BJ (cell line): ENCODE measurements at regions not wholly inside any gene's neighbourhood (a gene's known extent, or its start where the extent isn't known, plus 50 kb on each side); places are given as distances from the start of the nearest gene placed in this dataset.

ENCODE experiments used
- CTCF ChIA-PET: fragments of 350-600 bp; formaldehyde crosslinking; extraction: SDS; loops from one replicate; lab custom pipeline; 2021; ENCODE audit warnings: antibody characterized with exemption, inconsistent platforms; lab: Yijun Ruan, JAX
- POLR2A ChIA-PET: fragments of 300-600 bp; sonication (Branson Sonifier 250); formaldehyde crosslinking; extraction: SDS; loops from one replicate; lab custom pipeline; 2021; ENCODE audit warnings: antibody characterized with exemption; lab: Charles Lee
- DNase-seq: peaks from one replicate; pipeline ENCODE4 v3.0.0-alpha.2; 2011; ENCODE audit warnings: low read depth
- H3K27me3 ChIP-seq: 2 replicates; pipeline ENCODE4 v1.6.0; 2011; ENCODE audit warnings: low read length; ENCODE audit not compliant: control insufficient read depth, insufficient read depth
- H3K36me3 ChIP-seq: 2 replicates; pipeline ENCODE4 v1.5.1; 2011; ENCODE audit warnings: low read length; ENCODE audit not compliant: control insufficient read depth, insufficient read depth
- H3K4me3 ChIP-seq: 2 replicates; pipeline ENCODE4 v1.5.1; 2011; ENCODE audit warnings: low read depth, mild to moderate bottlenecking, control low read depth, low read length
- CTCF ChIP-seq: IDR thresholded peaks from 2 replicates; pipeline ENCODE4 v1.5.1; 2011; ENCODE audit warnings: low read depth, mild to moderate bottlenecking, control low read depth, inconsistent platforms, low read length, moderate library complexity; ENCODE audit not compliant: insufficient read depth

- DNase-seq, result no peak
- no peak overlapping the region for H3K4me3 ChIP-seq
- CTCF ChIA-PET, result no interaction called here
- no peak for TF ChIP-seq CTCF
- H3K36me3 ChIP-seq, result no peaks in the 10 kb centered on the region
- POLR2A ChIA-PET, result no interaction called here
- H3K27me3 ChIP-seq, result no peaks in the 10 kb centered on the region
Observed at GRCh38 chr13:60716313-60716712, 319.3 kb downstream of the TDRD3 start.

- TF ChIP-seq CTCF, result no peak
- H3K36me3 ChIP-seq, result no peaks in the 10 kb centered on the region
- CTCF ChIA-PET, result no interaction called here
- DNase-seq, result no peak
- no peaks in the 10 kb centered on the region for H3K27me3 ChIP-seq
- POLR2A ChIA-PET, result no interaction called here
- no peak overlapping the region for H3K4me3 ChIP-seq
Observed at GRCh38 chr13:60707878-60708277, 310.9 kb downstream of the TDRD3 start.

DNA sequence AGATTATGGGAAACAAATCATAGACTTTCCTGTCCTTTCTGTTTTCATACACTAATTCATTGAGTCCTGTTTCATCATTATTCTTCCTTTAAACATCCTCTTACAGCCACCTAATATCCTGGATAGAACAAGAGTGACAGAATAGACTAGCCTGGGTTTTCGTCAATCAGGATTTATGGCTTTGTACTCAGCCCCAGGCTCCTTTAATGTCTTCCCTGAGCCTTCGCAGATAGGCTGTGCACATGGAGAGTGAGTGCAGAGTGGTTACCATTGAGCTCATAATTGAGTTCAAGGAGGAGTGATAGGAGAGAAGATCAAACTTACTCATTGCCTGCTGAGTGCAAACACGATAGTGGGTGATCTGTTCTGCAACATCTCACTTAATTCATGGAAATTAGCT, 304.9 kb downstream of the TDRD3 start:
- ChIA-PET POLR2A (no interaction called here), CTCF (no interaction called here)
- H3K4me3 ChIP-seq, result no peak overlapping the region
- no peak for DNase-seq
- TF ChIP-seq CTCF, result no peak
- H3K36me3 ChIP-seq, result no peaks in the 10 kb centered on the region
- no peaks in the 10 kb centered on the region for H3K27me3 ChIP-seq

DNA sequence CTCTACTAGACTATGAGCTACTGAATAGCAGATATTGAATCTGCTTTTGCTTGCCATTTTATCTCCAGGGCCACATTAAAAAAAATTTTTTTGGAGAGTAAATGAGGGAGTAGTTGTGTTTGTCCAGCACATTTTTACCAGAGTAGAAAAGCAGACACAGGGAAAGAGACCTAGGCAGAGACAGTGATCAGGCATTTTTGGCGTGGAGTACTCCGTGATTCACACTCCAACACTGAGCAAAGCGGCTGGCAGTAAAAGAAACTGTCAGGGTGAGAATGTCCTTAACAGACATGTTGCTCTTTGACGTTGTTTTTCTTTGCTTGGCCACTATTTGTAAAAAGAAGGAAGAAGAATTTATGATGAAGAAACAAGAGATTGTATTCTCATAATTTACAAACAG, 304.0 kb downstream of the TDRD3 start:
- CTCF ChIA-PET, result no interaction called here
- TF ChIP-seq CTCF, result no peak
- DNase-seq, result no peak
- POLR2A ChIA-PET, result no interaction called here
- Histone ChIP-seq H3K4me3 (no peak overlapping the region), H3K27me3 (no peaks in the 10 kb centered on the region), H3K36me3 (no peaks in the 10 kb centered on the region)

DNA sequence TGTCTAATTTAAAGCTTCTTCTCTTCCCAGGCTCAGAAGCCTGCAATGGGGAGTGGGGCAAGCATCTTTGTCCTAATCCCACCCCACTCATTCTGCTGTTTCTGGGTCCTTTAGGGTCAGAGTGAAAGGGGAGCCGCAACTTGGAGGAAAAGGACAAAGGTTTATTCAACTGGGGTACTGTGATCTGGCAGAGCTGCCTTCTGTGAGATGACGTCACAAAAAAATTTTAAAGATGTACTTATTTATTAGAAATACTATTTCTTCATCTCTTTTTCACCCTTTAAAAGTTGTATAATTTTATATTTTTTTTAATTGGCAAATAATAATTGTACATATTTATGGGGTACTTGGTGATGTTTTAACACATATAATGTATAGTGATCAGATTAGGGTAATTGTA, 302.6 kb downstream of the TDRD3 start:
- ChIA-PET CTCF (no interaction called here), POLR2A (no interaction called here)
- no peak for TF ChIP-seq CTCF
- no peaks in the 10 kb centered on the region for H3K36me3 ChIP-seq
- H3K4me3 ChIP-seq, result no peak overlapping the region
- H3K27me3 ChIP-seq, result no peaks in the 10 kb centered on the region
- no peak for DNase-seq

DNA sequence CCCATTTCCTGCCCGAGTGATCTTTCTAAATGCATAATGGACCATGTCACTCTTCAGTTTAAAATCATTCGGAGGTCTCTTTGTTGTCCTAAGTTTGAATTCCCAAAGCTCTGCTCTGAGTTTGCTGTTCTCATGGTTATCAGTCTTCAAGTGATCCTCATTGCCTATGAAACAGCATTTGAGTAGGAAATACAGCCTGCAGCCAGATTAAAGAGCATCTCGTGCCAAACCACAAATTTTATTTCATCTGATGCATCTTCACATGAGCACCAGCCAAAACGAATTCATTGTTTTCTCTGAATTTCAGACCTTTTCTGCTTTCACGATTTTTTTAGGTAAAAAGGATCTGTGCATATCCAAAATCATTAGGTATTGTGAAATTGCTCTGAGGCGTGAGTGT, 299.6 kb downstream of the TDRD3 start:
- Histone ChIP-seq H3K27me3 (no peaks in the 10 kb centered on the region), H3K36me3 (no peaks in the 10 kb centered on the region), H3K4me3 (no peak overlapping the region)
- ChIA-PET POLR2A (no interaction called here), CTCF (no interaction called here)
- TF ChIP-seq CTCF, result no peak
- no peak for DNase-seq
